C4-2B (cell line): ENCODE measurements at regions not wholly inside any gene's neighbourhood (a gene's known extent, or its start where the extent isn't known, plus 50 kb on each side); places are given as distances from the start of the nearest gene placed in this dataset.
"Not testable (repeated sequence)": the region's sequence is repeated elsewhere in the genome, so short reads cannot be mapped to it uniquely, and the experiment has no call there.

Source experiments
- H3K27ac ChIP-seq: fragments of 450-650 bp; 2 replicates; pipeline ENCODE4 v1.5.1; 2017
- CTCF ChIP-seq: fragments of 450-650 bp; conservative IDR thresholded peaks from 2 replicates; pipeline ENCODE4 v1.5.1; 2017; ENCODE audit warnings: mild to moderate bottlenecking
- ZFX ChIP-seq: fragments of 450-650 bp; IDR thresholded peaks from 2 replicates; pipeline ENCODE4 v1.6.1; 2017

GRCh38 chr20:4469910-4470309 is 216.3 kb upstream of the PRNP start:
- TF ChIP-seq ZFX, result no peak
- TF ChIP-seq CTCF, result no peak
- H3K27ac ChIP-seq, result no peak overlapping the region

GRCh38 chr20:4468114-4468513 is 218.1 kb upstream of the PRNP start:
- no peak for TF ChIP-seq ZFX
- TF ChIP-seq CTCF, result no peak
- no peak overlapping the region for H3K27ac ChIP-seq

GRCh38 chr20:4465855-4466545 is 216.9 kb upstream of the ADRA1D start:
- H3K27ac ChIP-seq, result no peak overlapping the region
- no peak for TF ChIP-seq CTCF
- TF ChIP-seq ZFX, result no peak

- TF ChIP-seq ZFX (no peak), CTCF (no peak)
- no peak overlapping the region for H3K27ac ChIP-seq
These were observed 216.1 kb upstream of the ADRA1D start for GRCh38 chr20:4465212-4465611.

GRCh38 chr20:4462801-4463200 is 213.7 kb upstream of the ADRA1D start:
- not testable (repeated sequence) for H3K27ac ChIP-seq

GRCh38 chr20:4459081-4459480 is 210.0 kb upstream of the ADRA1D start:
- TF ChIP-seq CTCF, result no peak
- no peak for TF ChIP-seq ZFX
- H3K27ac ChIP-seq, result no peak overlapping the region

GRCh38 chr20:4457566-4458543 is 208.8 kb upstream of the ADRA1D start:
- TF ChIP-seq ZFX, result no peak
- TF ChIP-seq CTCF, result no peak
- no peak overlapping the region for H3K27ac ChIP-seq
